Activated T-helper 2 cell treated with anti-CD3 and anti-CD28 coated beads, Interferon-gamma antibody, Interleukin-2, Interleukin-4, amounts not matched to agents 10 μg/mL and 5 μg/mL and 100 μg/mL, durations not matched to agents 14 hours and 24 hours and 36 hours (primary cell): ENCODE measurements at regions not wholly inside any gene's neighbourhood (a gene's known extent, or its start where the extent isn't known, plus 50 kb on each side); places are given as distances from the start of the nearest gene placed in this dataset.
"Not testable (repeated sequence)": the region's sequence is repeated elsewhere in the genome, so short reads cannot be mapped to it uniquely, and the experiment has no call there.

Experiments
- DNase-seq: peaks from one replicate; pipeline ENCODE4 v3.0.0; 2021; ENCODE audit warnings: low spot score
- H3K27ac Mint-ChIP-seq: one replicate; pipeline ENCODE4 v1.8.0; 2021; ENCODE audit warnings: mixed read lengths
- H3K27me3 Mint-ChIP-seq: one replicate; pipeline ENCODE4 v1.8.0; 2021; ENCODE audit warnings: low read depth, mixed read lengths
- H3K36me3 Mint-ChIP-seq: one replicate; pipeline ENCODE4 v1.8.0; 2021; ENCODE audit warnings: low read depth, mixed read lengths
- H3K4me1 Mint-ChIP-seq: one replicate; pipeline ENCODE4 v1.8.0; 2021; ENCODE audit warnings: low read depth, mixed read lengths
- H3K4me3 Mint-ChIP-seq: one replicate; pipeline ENCODE4 v1.8.0; 2021; ENCODE audit warnings: low read depth, mild to moderate bottlenecking, moderate library complexity, mixed read lengths
- H3K9me3 Mint-ChIP-seq: one replicate; pipeline ENCODE4 v1.8.0; 2021; ENCODE audit warnings: mixed read lengths
- intact Hi-C: fragments of 100-400 bp; cut with micrococcal nuclease; formaldehyde crosslinking; loops from one replicate; pipeline ENCODE4 v1.15.1; 2023

- H3K9me3 Mint-ChIP-seq: no peaks in the 10 kb centered on the region
- H3K36me3 Mint-ChIP-seq: no peaks in the 10 kb centered on the region
- H3K4me3 Mint-ChIP-seq: no peak overlapping the region
- intact Hi-C loops: no loop called here
- H3K27ac Mint-ChIP-seq: no peak overlapping the region
- no peaks in the 10 kb centered on the region for H3K4me1 Mint-ChIP-seq
- no peaks in the 10 kb centered on the region for H3K27me3 Mint-ChIP-seq
- no peak for DNase-seq
Observed at GRCh38 chr2:34252111-34252510, 653.0 kb upstream of the FAM98A start.

- H3K4me3 Mint-ChIP-seq: no peak overlapping the region
- H3K27ac Mint-ChIP-seq: no peak overlapping the region
- H3K9me3 Mint-ChIP-seq: no peaks in the 10 kb centered on the region
- H3K4me1 Mint-ChIP-seq: no peaks in the 10 kb centered on the region
- no peaks in the 10 kb centered on the region for H3K36me3 Mint-ChIP-seq
- H3K27me3 Mint-ChIP-seq: no peaks in the 10 kb centered on the region
- no peak for DNase-seq
- intact Hi-C loops: no loop called here
Observed at GRCh38 chr2:34251578-34251977, 652.5 kb upstream of the FAM98A start.

DNA sequence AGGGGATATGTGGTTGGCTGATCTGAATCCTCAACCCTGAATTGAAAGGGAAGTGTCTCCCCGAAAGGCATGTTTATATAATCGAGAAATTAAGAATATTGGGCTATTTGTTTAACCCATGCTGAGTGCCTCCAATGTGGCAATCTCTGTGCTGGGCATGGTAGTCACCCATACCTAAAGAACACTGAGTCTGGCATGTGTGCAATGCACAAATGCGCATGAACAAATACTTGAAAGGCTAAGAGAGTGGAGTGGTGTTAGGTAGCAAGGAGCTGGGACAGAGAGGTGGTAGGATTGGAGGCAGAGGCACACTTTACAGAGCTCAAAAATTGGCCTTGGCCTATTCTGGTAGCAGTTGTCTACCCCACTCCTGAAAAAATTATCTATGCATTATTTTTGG, 645.1 kb upstream of the FAM98A start:
- H3K9me3 Mint-ChIP-seq: no peaks in the 10 kb centered on the region
- H3K27ac Mint-ChIP-seq: no peak overlapping the region
- no peaks in the 10 kb centered on the region for H3K36me3 Mint-ChIP-seq
- DNase-seq: no peak
- intact Hi-C loops: no loop called here
- no peak overlapping the region for H3K4me3 Mint-ChIP-seq
- H3K27me3 Mint-ChIP-seq: no peaks in the 10 kb centered on the region
- no peaks in the 10 kb centered on the region for H3K4me1 Mint-ChIP-seq

GRCh38 chr2:34242763-34243123, 643.6 kb upstream of the FAM98A start:
- Mint-ChIP-seq H3K27ac (no peak overlapping the region), H3K36me3 (no peaks in the 10 kb centered on the region), H3K4me3 (no peak overlapping the region), H3K9me3 (no peaks in the 10 kb centered on the region), H3K27me3 (no peaks in the 10 kb centered on the region), H3K4me1 (no peaks in the 10 kb centered on the region)
- intact Hi-C loops: no loop called here
- no peak for DNase-seq

DNA sequence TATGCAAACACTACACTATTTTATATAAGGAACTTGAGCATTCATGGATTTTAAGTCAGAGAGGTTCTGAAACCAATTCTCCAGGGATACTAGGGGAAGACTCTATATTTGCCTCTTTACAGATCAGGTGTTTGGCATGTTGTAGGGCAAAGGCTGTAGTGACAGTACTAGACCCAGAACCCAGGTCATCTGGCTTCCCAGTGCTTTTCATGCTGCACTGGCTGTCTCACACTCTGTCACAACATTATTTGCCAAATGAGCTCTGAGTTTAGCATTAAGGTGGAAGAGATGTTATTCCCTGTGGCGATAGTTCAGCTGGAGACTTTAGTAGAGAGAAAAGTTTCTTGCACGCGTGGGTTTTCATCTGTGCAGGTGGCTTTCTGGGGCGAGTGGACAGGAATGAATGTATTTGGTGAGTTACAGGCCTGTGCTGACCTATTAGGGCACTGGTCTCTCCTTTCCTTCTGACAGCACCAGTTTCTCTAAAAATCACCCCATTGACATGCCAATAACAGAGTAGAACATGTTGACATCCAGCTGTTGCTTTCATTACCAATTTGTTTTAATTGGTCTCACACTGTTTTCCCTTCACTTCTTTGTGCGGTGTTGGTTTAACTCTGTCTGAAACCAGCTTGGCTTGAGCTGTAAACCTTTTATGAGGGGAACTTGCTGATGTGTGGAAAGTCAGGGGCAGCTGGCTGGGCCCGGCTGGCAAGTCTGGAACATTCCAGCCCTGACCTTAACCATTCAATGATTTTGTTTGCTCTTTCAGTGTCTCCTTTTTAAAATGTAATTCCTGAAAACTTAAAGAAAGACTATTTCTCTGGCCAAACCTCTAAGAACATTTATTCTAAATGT, 643.0 kb upstream of the FAM98A start:
- intact Hi-C loops: no loop called here
- Mint-ChIP-seq H3K27me3 (no peaks in the 10 kb centered on the region), H3K4me3 (no peak overlapping the region), H3K36me3 (no peaks in the 10 kb centered on the region), H3K9me3 (no peaks in the 10 kb centered on the region), H3K4me1 (no peaks in the 10 kb centered on the region), H3K27ac (no peak overlapping the region)
- no peak for DNase-seq

DNA sequence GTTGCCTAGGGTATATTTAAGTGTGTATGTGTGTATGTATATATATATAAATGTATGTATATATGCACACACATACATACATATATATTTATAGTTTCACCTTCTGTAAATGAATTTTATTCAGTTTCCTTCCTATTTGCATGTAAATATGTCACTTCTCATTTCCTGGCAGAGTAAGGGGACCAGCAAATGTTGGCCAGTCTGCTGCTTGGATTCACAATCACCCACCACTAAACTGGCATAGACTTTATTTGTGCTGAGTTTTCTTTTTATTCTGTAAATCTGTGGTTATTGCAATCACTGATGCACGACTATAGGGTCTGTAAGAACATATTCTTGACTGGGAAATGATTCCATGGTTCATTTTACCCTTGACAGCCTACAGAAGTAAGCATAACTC, 640.4 kb upstream of the FAM98A start:
- intact Hi-C loops: no loop called here
- Mint-ChIP-seq H3K4me1 (no peaks in the 10 kb centered on the region), H3K36me3 (no peaks in the 10 kb centered on the region), H3K9me3 (peaks cover 7% of the 10 kb centered on the region), H3K27ac (no peak overlapping the region), H3K27me3 (no peaks in the 10 kb centered on the region), H3K4me3 (no peak overlapping the region)
- DNase-seq: no peak

GRCh38 chr2:34234823-34235222, 635.7 kb upstream of the FAM98A start:
- Mint-ChIP-seq H3K36me3 (no peaks in the 10 kb centered on the region), H3K27ac (no peak overlapping the region), H3K9me3 (peaks cover 7% of the 10 kb centered on the region), H3K4me3 (no peak overlapping the region), H3K27me3 (no peaks in the 10 kb centered on the region), H3K4me1 (no peaks in the 10 kb centered on the region)
- DNase-seq: no peak
- intact Hi-C loops: no loop called here

GRCh38 chr2:34229998-34230397, 630.9 kb upstream of the FAM98A start:
- no peaks in the 10 kb centered on the region for H3K4me1 Mint-ChIP-seq
- intact Hi-C loops: no loop called here
- no peak overlapping the region for H3K27ac Mint-ChIP-seq
- no peak overlapping the region for H3K4me3 Mint-ChIP-seq
- no peaks in the 10 kb centered on the region for H3K36me3 Mint-ChIP-seq
- no peaks in the 10 kb centered on the region for H3K27me3 Mint-ChIP-seq
- no peaks in the 10 kb centered on the region for H3K9me3 Mint-ChIP-seq
- no peak for DNase-seq

GRCh38 chr2:34215174-34215573, 616.1 kb upstream of the FAM98A start:
- no peaks in the 10 kb centered on the region for H3K27me3 Mint-ChIP-seq
- intact Hi-C loops: no loop called here

DNA sequence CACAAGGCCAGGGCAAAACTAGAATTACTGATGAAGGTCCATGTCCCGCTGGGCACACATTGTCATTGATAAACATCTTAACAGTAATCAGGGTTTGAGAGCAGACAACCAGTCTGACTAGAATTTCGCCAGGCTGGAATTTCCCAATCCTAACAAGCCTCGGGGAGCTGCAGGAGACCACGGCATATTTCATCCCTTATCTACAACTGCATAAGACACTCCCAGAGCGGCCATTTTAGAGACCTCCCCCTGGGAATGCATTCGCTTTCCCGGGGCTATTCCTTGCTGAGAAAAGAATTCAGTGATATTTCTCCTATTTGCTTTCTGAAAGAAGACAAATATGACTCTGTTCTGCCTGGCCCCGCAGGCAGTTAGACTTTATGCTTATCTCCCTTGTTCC, 611.3 kb upstream of the FAM98A start:
- DNase-seq, H3K4me3 Mint-ChIP-seq, H3K27ac Mint-ChIP-seq, H3K36me3 Mint-ChIP-seq, H3K4me1 Mint-ChIP-seq, H3K27me3 Mint-ChIP-seq, intact Hi-C loops: not testable (repeated sequence)
- H3K9me3 Mint-ChIP-seq: peaks cover 65% of the 10 kb centered on the region

More at GRCh38 chr2:34215174-34215573, 616.1 kb upstream of the FAM98A start:
- H3K36me3 Mint-ChIP-seq: no peaks in the 10 kb centered on the region
- no peak overlapping the region for H3K4me3 Mint-ChIP-seq
- H3K9me3 Mint-ChIP-seq: peaks cover 24% of the 10 kb centered on the region
- H3K27ac Mint-ChIP-seq: no peak overlapping the region
- no peaks in the 10 kb centered on the region for H3K4me1 Mint-ChIP-seq
- DNase-seq: no peak

- no peaks in the 10 kb centered on the region for H3K36me3 Mint-ChIP-seq
- intact Hi-C loops: no loop called here
- H3K4me3 Mint-ChIP-seq: no peak overlapping the region
- H3K27me3 Mint-ChIP-seq: no peaks in the 10 kb centered on the region
- no peaks in the 10 kb centered on the region for H3K4me1 Mint-ChIP-seq
- peaks cover 38% of the 10 kb centered on the region for H3K9me3 Mint-ChIP-seq
- no peak for DNase-seq
- H3K27ac Mint-ChIP-seq: no peak overlapping the region
Observed at GRCh38 chr2:34204560-34204959, 605.5 kb upstream of the FAM98A start.

GRCh38 chr2:34201099-34201498, 602.0 kb upstream of the FAM98A start:
- Mint-ChIP-seq H3K4me1 (no peaks in the 10 kb centered on the region), H3K36me3 (no peaks in the 10 kb centered on the region), H3K9me3 (peaks cover 11% of the 10 kb centered on the region), H3K27ac (no peak overlapping the region), H3K4me3 (no peak overlapping the region), H3K27me3 (no peaks in the 10 kb centered on the region)
- DNase-seq: no peak
- intact Hi-C loops: no loop called here

GRCh38 chr2:34199971-34200370, 600.9 kb upstream of the FAM98A start:
- no peak for DNase-seq
- Mint-ChIP-seq H3K4me1 (no peaks in the 10 kb centered on the region), H3K36me3 (no peaks in the 10 kb centered on the region), H3K27me3 (no peaks in the 10 kb centered on the region), H3K27ac (no peak overlapping the region), H3K4me3 (no peak overlapping the region), H3K9me3 (peaks cover under 1% of the 10 kb centered on the region)
- intact Hi-C loops: no loop called here

DNA sequence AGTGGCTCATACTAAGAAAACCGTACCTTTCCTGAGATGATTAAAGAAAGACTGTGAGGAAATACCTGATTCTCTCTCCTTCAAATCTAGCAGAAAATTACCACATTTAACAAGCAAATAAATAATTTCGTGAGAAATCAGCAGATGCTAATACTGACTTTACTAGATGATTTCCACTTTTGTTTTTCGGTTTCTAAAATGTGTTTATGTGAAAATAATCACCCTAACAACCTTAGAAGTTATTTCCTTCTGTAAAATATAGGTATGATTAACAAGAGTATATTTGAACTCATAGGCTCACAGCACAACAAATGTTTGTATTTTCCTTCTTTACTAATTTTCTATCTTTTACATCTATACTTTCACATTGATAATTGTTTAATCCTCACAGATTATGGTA, 594.1 kb upstream of the FAM98A start:
- Mint-ChIP-seq H3K27ac (no peak overlapping the region), H3K27me3 (no peaks in the 10 kb centered on the region), H3K4me3 (no peak overlapping the region), H3K36me3 (no peaks in the 10 kb centered on the region), H3K9me3 (no peaks in the 10 kb centered on the region), H3K4me1 (no peaks in the 10 kb centered on the region)
- intact Hi-C loops: no loop called here
- no peak for DNase-seq
